Fibroblast of gingiva (primary cell): ENCODE measurements at regions not wholly inside any gene's neighbourhood (a gene's known extent, or its start where the extent isn't known, plus 50 kb on each side); places are given as distances from the start of the nearest gene placed in this dataset.

ENCODE experiments used
- DNase-seq: peaks from one replicate; pipeline ENCODE4 v3.0.0-alpha.2; 2011; ENCODE audit warnings: low read depth

GRCh38 chr5:5062525-5063302 lies 77.4 kb upstream of the ADAMTS16 start:
- DNase-seq, result no peak

GRCh38 chr5:5063533-5063953 lies 76.6 kb upstream of the ADAMTS16 start:
- DNase-seq, result no peak

GRCh38 chr5:5065472-5065871 lies 74.7 kb upstream of the ADAMTS16 start:
- DNase-seq, result no peak

GRCh38 chr5:5066276-5067186 lies 73.6 kb upstream of the ADAMTS16 start:
- DNase-seq, result no peak

GRCh38 chr5:5069851-5070250 lies 70.3 kb upstream of the ADAMTS16 start:
- DNase-seq, result no peak

- DNase-seq, result no peak
Observed at GRCh38 chr5:5071554-5071953, 68.6 kb upstream of the ADAMTS16 start.

GRCh38 chr5:5077236-5077635 lies 62.9 kb upstream of the ADAMTS16 start:
- no peak for DNase-seq

GRCh38 chr5:5078009-5078897 lies 61.9 kb upstream of the ADAMTS16 start:
- DNase-seq, result no peak

GRCh38 chr5:5079876-5080275 lies 60.3 kb upstream of the ADAMTS16 start:
- DNase-seq, result no peak

GRCh38 chr5:5080790-5081189 lies 59.3 kb upstream of the ADAMTS16 start:
- no peak for DNase-seq

GRCh38 chr5:5085381-5085780 lies 54.7 kb upstream of the ADAMTS16 start:
- no peak for DNase-seq

- no peak for DNase-seq
Observed at GRCh38 chr5:5089895-5090649, 50.1 kb upstream of the ADAMTS16 start.
